GM23338 (cell line): ENCODE measurements at regions not wholly inside any gene's neighbourhood (a gene's known extent, or its start where the extent isn't known, plus 50 kb on each side); places are given as distances from the start of the nearest gene placed in this dataset.

Source experiments
- CTCF ChIP-seq, 2 experiments: fragments of 200-600 bp in 1 of 2; sonication (generic) in 1 of 2; conservative IDR thresholded peaks; 2 replicates each; pipeline versions ENCODE4 v1.5.1 to v1.6.1; 2016 to 2017; ENCODE audit warnings: antibody characterized with exemption in 2 of 2, low read depth in 2 of 2, mild to moderate bottlenecking in 2 of 2, moderate library complexity in 1 of 2
- EZH2 ChIP-seq: fragments of 200-600 bp; sonication (generic); IDR thresholded peaks from one replicate; pipeline ENCODE4 v1.8.0; 2017; ENCODE audit warnings: antibody characterized with exemption, mild to moderate bottlenecking, low read depth; ENCODE audit not compliant: unreplicated experiment
- JUNB ChIP-seq: IDR thresholded peaks from one replicate; pipeline ENCODE4 v1.6.1; 2016; ENCODE audit warnings: antibody characterized with exemption; ENCODE audit not compliant: unreplicated experiment
- POLR2AphosphoS5 ChIP-seq: IDR thresholded peaks from 2 replicates; pipeline ENCODE4 v1.6.1; 2016; ENCODE audit warnings: antibody characterized with exemption, low read depth

GRCh38 chr20:50251992-50252511 lies 61.4 kb downstream of the CEBPB start:
- no peak for TF ChIP-seq CTCF (conservative IDR thresholded peaks at IDR 0.05; ENCODE audit: low read depth in 2 of 2)
- no peak for TF ChIP-seq EZH2
- TF ChIP-seq JUNB: no peak
- TF ChIP-seq POLR2AphosphoS5: no peak
